Breast epithelium (tissue), 3 donors: ENCODE measurements at regions not wholly inside any gene's neighbourhood (a gene's known extent, or its start where the extent isn't known, plus 50 kb on each side); places are given as distances from the start of the nearest gene placed in this dataset.

Experiments
- POLR2A ChIP-seq: fragments of 450-650 bp; IDR thresholded peaks from one replicate; pipeline ENCODE4 v1.6.1; 2016; ENCODE audit warnings: antibody characterized with exemption, mild to moderate bottlenecking, moderate library complexity
- POLR2AphosphoS5 ChIP-seq, 3 donors: sonication (generic); formaldehyde crosslinking; IDR thresholded peaks; one replicate each; pipeline ENCODE4 v1.6.1; 2017; ENCODE audit warnings: antibody characterized with exemption in 3 of 3
- TF ChIP-seq, protein P1 (sequence below), 3 donors: fragments of 450-650 bp; IDR thresholded peaks; one replicate each; pipeline ENCODE4 v1.5.1; 2016 to 2017; ENCODE audit warnings: antibody characterized with exemption in 3 of 3, mild to moderate bottlenecking in 3 of 3, moderate library complexity in 3 of 3

DNA sequence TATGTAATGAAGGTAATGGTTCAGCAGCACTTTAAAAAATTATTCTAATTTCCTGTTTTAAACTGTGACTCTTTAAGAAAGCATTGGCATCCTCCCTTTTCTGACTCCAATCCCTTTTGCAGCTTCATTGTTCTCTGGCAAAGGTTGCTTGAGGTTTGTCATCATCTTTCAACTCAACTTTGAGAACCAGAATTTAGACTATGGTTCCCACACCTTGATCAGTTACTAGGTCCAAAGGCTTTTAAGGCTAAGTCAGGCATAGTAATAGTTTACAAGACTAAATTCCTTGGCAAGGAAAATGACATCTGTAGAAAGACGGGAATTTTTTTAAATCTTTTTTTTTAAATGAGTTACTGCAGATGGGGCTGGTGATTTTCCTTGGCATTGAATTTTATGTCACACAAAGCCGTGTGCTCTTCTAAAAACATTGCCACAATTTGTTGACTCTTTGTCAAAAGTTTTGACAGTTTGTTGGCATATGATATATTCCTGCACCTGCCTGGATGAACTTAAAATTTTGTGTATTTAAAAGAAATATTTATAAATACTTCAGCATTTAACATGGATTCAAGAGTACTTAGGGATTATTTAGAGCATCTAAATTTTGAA, 451.0 kb downstream of the MEIS1 start:
- TF ChIP-seq, protein P1, sequence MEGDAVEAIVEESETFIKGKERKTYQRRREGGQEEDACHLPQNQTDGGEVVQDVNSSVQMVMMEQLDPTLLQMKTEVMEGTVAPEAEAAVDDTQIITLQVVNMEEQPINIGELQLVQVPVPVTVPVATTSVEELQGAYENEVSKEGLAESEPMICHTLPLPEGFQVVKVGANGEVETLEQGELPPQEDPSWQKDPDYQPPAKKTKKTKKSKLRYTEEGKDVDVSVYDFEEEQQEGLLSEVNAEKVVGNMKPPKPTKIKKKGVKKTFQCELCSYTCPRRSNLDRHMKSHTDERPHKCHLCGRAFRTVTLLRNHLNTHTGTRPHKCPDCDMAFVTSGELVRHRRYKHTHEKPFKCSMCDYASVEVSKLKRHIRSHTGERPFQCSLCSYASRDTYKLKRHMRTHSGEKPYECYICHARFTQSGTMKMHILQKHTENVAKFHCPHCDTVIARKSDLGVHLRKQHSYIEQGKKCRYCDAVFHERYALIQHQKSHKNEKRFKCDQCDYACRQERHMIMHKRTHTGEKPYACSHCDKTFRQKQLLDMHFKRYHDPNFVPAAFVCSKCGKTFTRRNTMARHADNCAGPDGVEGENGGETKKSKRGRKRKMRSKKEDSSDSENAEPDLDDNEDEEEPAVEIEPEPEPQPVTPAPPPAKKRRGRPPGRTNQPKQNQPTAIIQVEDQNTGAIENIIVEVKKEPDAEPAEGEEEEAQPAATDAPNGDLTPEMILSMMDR (IDR thresholded peaks at IDR 0.05): no peak
- TF ChIP-seq POLR2AphosphoS5 (IDR thresholded peaks at IDR 0.05): no peak
- no peak for TF ChIP-seq POLR2A
